Breast epithelium (tissue), 3 donors: ENCODE measurements at regions not wholly inside any gene's neighbourhood (a gene's known extent, or its start where the extent isn't known, plus 50 kb on each side); places are given as distances from the start of the nearest gene placed in this dataset.

Experiments used
- POLR2A ChIP-seq: fragments of 450-650 bp; IDR thresholded peaks from one replicate; pipeline ENCODE4 v1.6.1; 2016; ENCODE audit warnings: antibody characterized with exemption, mild to moderate bottlenecking, moderate library complexity
- TF ChIP-seq, protein P1 (sequence below), 3 donors: fragments of 450-650 bp; IDR thresholded peaks; one replicate each; pipeline ENCODE4 v1.5.1; 2016 to 2017; ENCODE audit warnings: antibody characterized with exemption in 3 of 3, mild to moderate bottlenecking in 3 of 3, moderate library complexity in 3 of 3

DNA sequence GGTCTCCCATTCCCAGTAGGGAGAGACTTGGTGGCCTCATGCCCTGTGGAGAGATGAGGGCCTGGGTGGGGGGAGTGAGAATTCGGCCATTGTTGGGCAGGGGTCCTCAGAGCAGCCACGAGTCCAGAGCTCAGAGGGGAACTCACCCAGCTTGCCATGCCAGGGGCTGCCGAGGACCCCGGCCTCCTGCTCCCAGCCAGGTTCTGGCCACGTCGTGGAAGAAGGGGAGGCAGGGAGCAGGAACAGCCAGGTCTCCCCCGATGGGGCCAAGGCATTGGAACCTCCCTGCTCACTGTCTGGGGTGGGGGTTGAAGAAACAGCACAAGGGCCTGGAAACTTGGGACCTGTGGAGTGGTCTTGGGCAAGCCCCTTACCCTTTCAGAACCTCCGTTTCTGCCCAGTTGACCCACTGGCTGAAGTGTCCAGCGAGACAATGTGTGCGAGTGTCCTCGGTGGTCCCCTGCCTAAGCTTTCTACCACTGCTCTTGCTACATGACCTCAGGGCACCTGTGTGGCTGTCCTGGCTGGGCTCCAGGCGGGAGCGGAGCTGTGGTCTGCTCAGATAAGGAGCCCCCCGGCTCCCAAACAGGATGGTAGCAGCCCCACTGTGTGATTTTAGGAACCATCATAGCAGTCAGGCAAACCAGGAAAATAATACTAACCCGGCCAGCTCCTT lies 74.7 kb upstream of the WNT11 start:
- TF ChIP-seq, protein P1, sequence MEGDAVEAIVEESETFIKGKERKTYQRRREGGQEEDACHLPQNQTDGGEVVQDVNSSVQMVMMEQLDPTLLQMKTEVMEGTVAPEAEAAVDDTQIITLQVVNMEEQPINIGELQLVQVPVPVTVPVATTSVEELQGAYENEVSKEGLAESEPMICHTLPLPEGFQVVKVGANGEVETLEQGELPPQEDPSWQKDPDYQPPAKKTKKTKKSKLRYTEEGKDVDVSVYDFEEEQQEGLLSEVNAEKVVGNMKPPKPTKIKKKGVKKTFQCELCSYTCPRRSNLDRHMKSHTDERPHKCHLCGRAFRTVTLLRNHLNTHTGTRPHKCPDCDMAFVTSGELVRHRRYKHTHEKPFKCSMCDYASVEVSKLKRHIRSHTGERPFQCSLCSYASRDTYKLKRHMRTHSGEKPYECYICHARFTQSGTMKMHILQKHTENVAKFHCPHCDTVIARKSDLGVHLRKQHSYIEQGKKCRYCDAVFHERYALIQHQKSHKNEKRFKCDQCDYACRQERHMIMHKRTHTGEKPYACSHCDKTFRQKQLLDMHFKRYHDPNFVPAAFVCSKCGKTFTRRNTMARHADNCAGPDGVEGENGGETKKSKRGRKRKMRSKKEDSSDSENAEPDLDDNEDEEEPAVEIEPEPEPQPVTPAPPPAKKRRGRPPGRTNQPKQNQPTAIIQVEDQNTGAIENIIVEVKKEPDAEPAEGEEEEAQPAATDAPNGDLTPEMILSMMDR (IDR thresholded peaks at IDR 0.05): no peak
- TF ChIP-seq POLR2A: no peak
